H1 (cell line): ENCODE measurements at regions not wholly inside any gene's neighbourhood (a gene's known extent, or its start where the extent isn't known, plus 50 kb on each side); places are given as distances from the start of the nearest gene placed in this dataset.

Source experiments
- BACH1 ChIP-seq: IDR thresholded peaks from 2 replicates; pipeline ENCODE4 v1.6.1; 2012; ENCODE audit warnings: low read length, improper control_type of control experiment
- CHD7 ChIP-seq: fragments of 300-600 bp; sonication (generic); IDR thresholded peaks from 2 replicates; pipeline ENCODE4 v1.7.1; 2012; ENCODE audit warnings: low read length, moderate library complexity, mild to moderate bottlenecking, inconsistent platforms; ENCODE audit not compliant: insufficient replicate concordance
- RAD21 ChIP-seq, 2 experiments: IDR thresholded peaks in 1 of 2; conservative IDR thresholded peaks in 1 of 2; 2 replicates each; pipeline ENCODE4 v1.6.1; 2011; ENCODE audit warnings: low read depth in 2 of 2, low read length in 2 of 2, improper control_type of control experiment in 1 of 2, inconsistent platforms in 1 of 2, mild to moderate bottlenecking in 1 of 2, moderate library complexity in 1 of 2
- TEAD4 ChIP-seq: IDR thresholded peaks from 2 replicates; pipeline ENCODE4 v1.6.1; 2012; ENCODE audit warnings: low read depth, low read length, inconsistent platforms, mixed read lengths

- TF ChIP-seq RAD21 (IDR thresholded peaks at IDR 0.05 in 1 of 2, conservative IDR thresholded peaks at IDR 0.05 in 1 of 2; ENCODE audit: low read depth in 2 of 2, low read length in 2 of 2) (no peak), BACH1 (no peak), TEAD4 (no peak), CHD7 (no peak)
These were observed 219.3 kb upstream of the OSR1 start (continued) for GRCh38 chr2:19577723-19578122.
